ENCODE measurements at regions not wholly inside any gene's neighbourhood (a gene's known extent, or its start where the extent isn't known, plus 50 kb on each side); places are given as distances from the start of the nearest gene placed in this dataset.

DNA sequence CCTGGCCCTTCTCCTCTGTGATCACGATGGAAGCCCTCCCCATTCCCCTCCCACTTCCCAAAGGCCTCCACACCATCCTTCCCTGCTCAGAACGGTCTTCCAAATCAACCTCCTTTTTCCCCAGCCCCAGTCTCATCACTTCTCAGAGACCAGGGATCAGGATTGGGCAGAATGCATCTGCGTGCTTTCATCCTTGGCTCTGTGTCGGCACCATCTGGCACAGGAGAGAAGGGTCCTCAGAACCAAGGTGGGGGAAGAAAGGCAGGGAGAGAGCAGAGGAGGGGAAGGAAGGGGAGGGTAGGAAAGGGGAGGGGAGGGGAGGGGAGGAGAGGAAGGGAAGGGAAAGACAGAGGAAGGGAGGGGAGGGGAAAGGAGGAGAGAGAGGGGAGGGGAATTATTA, 52.4 kb upstream of the FICD start:
- WGBS, 2 experiments: 62 to 65% methylated on average over 4 of the region's 4 CpGs
- Histone ChIP-seq H3K4me3 (ENCODE audit: insufficient read depth, low read depth, low read length) (no peak overlapping the region), H3K27ac (ENCODE audit: insufficient read depth, low read depth, low read length, poor library complexity, severe bottlenecking) (no peak overlapping the region), H3K4me1 (ENCODE audit: control insufficient read depth, insufficient read depth, low read length) (no peaks in the 10 kb centered on the region), H3K36me3 (ENCODE audit: control insufficient read depth, insufficient read depth, low read length) (no peaks in the 10 kb centered on the region), H3K9me3 (ENCODE audit: control insufficient read depth, low read length) (no peaks in the 10 kb centered on the region), H3K27me3 (ENCODE audit: control insufficient read depth, insufficient read depth, low read length, poor library complexity, severe bottlenecking) (no peaks in the 10 kb centered on the region)

DNA sequence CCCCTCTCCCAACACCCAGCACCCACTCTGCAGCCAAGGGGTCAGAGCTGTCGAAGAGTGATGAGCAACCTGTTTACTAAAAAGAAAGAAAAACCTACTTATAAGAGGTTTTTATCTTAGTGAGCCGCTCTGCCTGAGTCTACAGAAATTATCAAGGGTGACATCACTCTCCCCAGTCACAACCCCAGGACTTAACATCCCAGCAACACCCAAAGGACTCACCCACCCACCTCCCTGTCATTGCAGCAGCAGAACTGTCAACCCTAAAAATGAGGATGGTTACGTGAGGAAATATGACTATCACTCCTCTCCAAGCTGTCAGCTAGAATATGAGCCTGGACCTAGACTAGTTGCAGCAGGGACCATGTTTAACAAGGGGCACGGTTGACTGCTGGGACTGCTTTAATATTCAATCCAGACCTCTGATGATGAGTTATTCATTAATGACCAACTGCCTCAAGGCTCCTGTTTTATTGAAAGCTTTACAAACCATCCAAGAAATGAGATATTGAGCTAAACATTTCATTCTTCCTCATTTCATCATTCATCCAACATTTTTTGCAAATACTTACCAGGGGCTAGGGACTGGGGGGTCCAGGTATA, 53.9 kb upstream of the FICD start:
- Histone ChIP-seq H3K27ac (ENCODE audit: insufficient read depth, low read depth, low read length, poor library complexity, severe bottlenecking) (no peak overlapping the region), H3K36me3 (ENCODE audit: control insufficient read depth, insufficient read depth, low read length) (no peaks in the 10 kb centered on the region), H3K4me1 (ENCODE audit: control insufficient read depth, insufficient read depth, low read length) (no peaks in the 10 kb centered on the region), H3K27me3 (ENCODE audit: control insufficient read depth, insufficient read depth, low read length, poor library complexity, severe bottlenecking) (no peaks in the 10 kb centered on the region), H3K9me3 (ENCODE audit: control insufficient read depth, low read length) (no peaks in the 10 kb centered on the region), H3K4me3 (ENCODE audit: insufficient read depth, low read depth, low read length) (no peak overlapping the region)
- 94 to 97% methylated on average over 4 of the region's 4 CpGs for WGBS, 2 experiments

DNA sequence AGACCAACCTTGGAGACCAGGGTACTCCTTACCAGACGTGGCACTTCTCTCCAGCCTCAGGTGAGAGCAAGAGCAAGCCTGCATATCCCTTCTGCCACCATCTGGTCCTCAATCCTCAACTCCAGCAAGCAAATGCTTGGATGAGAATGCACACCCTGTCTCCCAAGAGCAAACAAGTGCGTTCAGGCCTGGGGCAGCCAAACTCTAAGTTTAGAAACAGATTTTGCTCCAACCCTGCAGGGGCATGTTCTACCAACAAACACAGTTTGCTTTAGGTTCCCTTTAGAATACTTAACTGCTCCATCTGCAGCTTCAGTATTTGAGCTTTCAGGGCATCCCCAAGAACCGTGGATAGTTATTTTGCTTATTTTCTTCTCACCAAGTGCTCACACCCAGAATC, 55.9 kb upstream of the FICD start:
- Histone ChIP-seq H3K27ac (ENCODE audit: insufficient read depth, low read depth, low read length, poor library complexity, severe bottlenecking) (no peak overlapping the region), H3K4me1 (ENCODE audit: control insufficient read depth, insufficient read depth, low read length) (no peaks in the 10 kb centered on the region), H3K27me3 (ENCODE audit: control insufficient read depth, insufficient read depth, low read length, poor library complexity, severe bottlenecking) (no peaks in the 10 kb centered on the region), H3K4me3 (ENCODE audit: insufficient read depth, low read depth, low read length) (no peak overlapping the region), H3K36me3 (ENCODE audit: control insufficient read depth, insufficient read depth, low read length) (no peaks in the 10 kb centered on the region), H3K9me3 (ENCODE audit: control insufficient read depth, low read length) (no peaks in the 10 kb centered on the region)
- whole genome bisulfite sequencing, 2 experiments: 84 to 92% methylated on average over 3 of the region's 3 CpGs

DNA sequence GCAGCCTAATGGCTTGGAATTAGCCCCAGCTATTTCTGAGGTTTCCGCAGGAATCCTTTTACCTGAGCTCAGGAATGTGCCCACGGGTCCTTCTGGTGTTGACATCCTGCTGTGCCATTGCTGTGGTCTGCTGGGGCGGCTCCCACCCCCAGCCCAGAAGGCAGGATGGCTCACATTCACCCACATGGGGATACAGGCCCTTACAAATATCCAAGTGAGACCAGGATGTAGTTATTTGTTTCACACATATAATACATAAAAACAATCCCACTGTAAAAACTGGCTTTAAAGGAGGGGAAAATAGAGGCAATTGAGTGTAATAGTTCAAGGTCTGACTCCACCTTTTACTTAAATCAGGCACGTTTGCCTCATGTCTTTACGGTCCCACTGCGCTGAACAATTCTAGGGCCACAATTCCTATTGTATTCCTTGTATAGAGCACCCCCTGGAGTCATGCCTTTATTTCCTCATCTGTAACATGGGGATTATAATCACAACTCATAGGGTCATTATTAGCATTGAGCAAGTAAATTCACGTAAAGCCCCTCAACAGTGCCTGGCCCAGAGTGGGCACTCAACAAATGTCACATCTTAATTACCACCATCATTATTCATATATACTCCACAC, 57.2 kb upstream of the FICD start:
- Histone ChIP-seq H3K9me3 (ENCODE audit: control insufficient read depth, low read length) (no peaks in the 10 kb centered on the region), H3K4me1 (ENCODE audit: control insufficient read depth, insufficient read depth, low read length) (no peaks in the 10 kb centered on the region), H3K27ac (ENCODE audit: insufficient read depth, low read depth, low read length, poor library complexity, severe bottlenecking) (no peak overlapping the region), H3K4me3 (ENCODE audit: insufficient read depth, low read depth, low read length) (no peak overlapping the region), H3K36me3 (ENCODE audit: control insufficient read depth, insufficient read depth, low read length) (no peaks in the 10 kb centered on the region), H3K27me3 (ENCODE audit: control insufficient read depth, insufficient read depth, low read length, poor library complexity, severe bottlenecking) (no peaks in the 10 kb centered on the region)
- WGBS, 2 experiments: 61% methylated on average over 7 of the region's 7 CpGs

DNA sequence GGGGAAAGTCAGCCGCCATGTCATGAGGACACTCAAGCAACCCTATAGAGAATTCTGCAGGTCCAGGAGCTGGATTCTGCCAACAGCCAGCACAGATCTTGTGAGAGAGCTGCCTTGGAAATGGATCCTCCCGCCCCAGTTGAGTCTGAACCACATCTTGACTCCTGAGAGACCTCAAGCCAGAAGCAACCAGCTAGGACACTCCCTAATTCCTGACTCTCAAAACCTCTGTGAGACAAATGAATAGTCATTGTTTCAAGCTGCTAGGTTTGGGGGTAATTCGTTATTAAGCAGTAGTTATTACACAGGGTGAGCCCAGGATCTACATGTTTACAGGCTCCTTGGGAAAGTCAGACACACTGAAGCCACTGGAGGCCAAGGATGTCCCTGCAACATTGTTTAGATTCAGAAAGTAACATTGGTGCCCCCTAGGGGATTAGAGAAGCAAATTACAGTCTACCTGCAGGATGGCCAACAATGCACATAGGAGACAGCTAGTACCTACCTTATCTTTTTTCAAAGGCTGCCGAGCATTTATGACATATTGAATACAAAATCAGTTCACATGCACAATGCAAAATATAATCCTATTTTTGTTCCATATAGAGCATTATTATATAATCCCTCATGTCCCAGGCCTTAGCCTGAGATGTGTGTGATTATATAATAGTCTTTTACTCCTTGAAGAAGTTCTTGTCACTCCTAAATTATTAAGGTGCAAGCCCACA, 57.9 kb upstream of the FICD start:
- Histone ChIP-seq H3K27me3 (ENCODE audit: control insufficient read depth, insufficient read depth, low read length, poor library complexity, severe bottlenecking) (no peaks in the 10 kb centered on the region), H3K4me1 (ENCODE audit: control insufficient read depth, insufficient read depth, low read length) (no peaks in the 10 kb centered on the region), H3K4me3 (ENCODE audit: insufficient read depth, low read depth, low read length) (no peak overlapping the region), H3K9me3 (ENCODE audit: control insufficient read depth, low read length) (no peaks in the 10 kb centered on the region), H3K27ac (ENCODE audit: insufficient read depth, low read depth, low read length, poor library complexity, severe bottlenecking) (no peak overlapping the region), H3K36me3 (ENCODE audit: control insufficient read depth, insufficient read depth, low read length) (no peaks in the 10 kb centered on the region)
- WGBS, 2 experiments: 57% methylated on average over 4 of the region's 4 CpGs

DNA sequence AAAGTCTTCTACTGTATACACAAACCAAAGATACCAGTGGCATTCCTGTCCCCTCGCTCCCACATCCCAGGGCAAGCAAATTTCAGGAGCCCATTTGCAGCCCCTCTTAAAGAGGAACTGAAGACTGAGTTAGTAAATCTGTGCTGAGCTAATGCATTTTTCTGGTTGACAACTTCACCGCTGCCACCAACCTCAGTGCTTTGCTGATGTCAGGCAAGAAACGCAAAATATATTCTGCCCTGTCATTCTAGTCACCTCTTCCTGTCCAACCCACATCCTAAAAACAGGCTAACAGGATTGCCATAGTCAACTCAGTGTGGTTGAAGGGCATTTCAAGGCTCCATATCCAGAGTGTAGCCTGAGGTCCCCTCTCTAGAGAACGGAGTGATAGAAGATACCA, 59.4 kb upstream of the FICD start:
- H3K36me3 ChIP-seq (ENCODE audit: control insufficient read depth, insufficient read depth, low read length): no peaks in the 10 kb centered on the region
- no peaks in the 10 kb centered on the region for H3K27me3 ChIP-seq (ENCODE audit: control insufficient read depth, insufficient read depth, low read length, poor library complexity, severe bottlenecking)

DNA sequence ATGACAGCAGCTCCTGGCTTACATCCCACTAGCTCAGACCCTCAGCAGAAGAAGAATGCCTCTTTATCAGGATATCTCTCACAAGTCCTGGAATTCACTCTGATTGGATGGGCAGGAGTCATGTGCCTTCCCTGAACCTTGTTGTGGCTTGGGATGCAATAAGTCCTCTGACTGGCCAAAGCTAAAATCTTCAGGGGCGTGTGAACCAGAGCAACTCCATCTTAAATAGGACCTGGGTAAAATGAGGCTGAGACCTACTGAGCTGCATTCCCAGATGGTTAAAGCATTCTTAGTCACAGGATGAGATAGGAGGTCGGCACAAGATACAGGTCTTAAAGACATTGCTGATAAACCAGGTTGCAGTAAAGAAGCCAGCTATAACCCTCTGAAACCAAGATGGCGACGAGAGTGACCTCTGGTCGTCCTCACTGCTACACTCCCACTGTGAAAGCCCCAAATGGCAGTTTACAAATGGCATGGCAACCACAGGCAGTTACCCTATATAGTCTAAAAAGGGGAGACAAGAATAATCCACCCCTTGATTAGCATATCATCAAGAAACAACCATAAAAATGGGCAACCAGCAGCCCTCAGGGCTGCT, 60.4 kb upstream of the FICD start:
- no peak overlapping the region for H3K27ac ChIP-seq (ENCODE audit: insufficient read depth, low read depth, low read length, poor library complexity, severe bottlenecking)
- WGBS, 2 experiments: 91 to 95% methylated on average over 5 of the region's 5 CpGs
- no peaks in the 10 kb centered on the region for H3K36me3 ChIP-seq (ENCODE audit: control insufficient read depth, insufficient read depth, low read length)
- H3K4me1 ChIP-seq (ENCODE audit: control insufficient read depth, insufficient read depth, low read length): no peaks in the 10 kb centered on the region
- H3K27me3 ChIP-seq (ENCODE audit: control insufficient read depth, insufficient read depth, low read length, poor library complexity, severe bottlenecking): no peaks in the 10 kb centered on the region
- no peak overlapping the region for H3K4me3 ChIP-seq (ENCODE audit: insufficient read depth, low read depth, low read length)
- no peaks in the 10 kb centered on the region for H3K9me3 ChIP-seq (ENCODE audit: control insufficient read depth, low read length)

More for the DNA sequence above, 59.4 kb upstream of the FICD start:
- no peak overlapping the region for H3K27ac ChIP-seq (ENCODE audit: insufficient read depth, low read depth, low read length, poor library complexity, severe bottlenecking)
- 93 to 95% methylated on average over 4 of the region's 4 CpGs for WGBS, 2 experiments
- H3K9me3 ChIP-seq (ENCODE audit: control insufficient read depth, low read length): no peaks in the 10 kb centered on the region
- H3K4me3 ChIP-seq (ENCODE audit: insufficient read depth, low read depth, low read length): no peak overlapping the region
- no peaks in the 10 kb centered on the region for H3K4me1 ChIP-seq (ENCODE audit: control insufficient read depth, insufficient read depth, low read length)

DNA sequence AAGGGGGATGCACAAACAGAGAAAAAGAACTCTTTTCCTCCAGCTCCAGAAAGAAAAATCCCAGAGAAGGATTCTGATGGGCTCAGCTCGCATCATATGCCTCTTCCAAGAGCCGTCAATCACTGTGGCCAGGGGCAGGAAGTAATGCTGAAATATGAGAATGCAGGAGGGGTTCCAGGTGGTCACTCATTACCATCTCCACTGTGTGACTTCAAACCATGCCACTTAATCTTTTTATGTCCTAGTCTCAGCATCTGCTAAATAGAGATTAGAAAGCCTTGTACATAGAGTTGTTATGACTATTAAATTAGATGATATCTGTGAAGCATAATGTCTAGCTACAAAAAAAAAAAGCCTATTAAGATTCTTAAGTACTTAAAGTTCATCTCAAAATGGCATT, 65.6 kb upstream of the FICD start:
- Histone ChIP-seq H3K27ac (ENCODE audit: insufficient read depth, low read depth, low read length, poor library complexity, severe bottlenecking) (no peak overlapping the region), H3K36me3 (ENCODE audit: control insufficient read depth, insufficient read depth, low read length) (no peaks in the 10 kb centered on the region), H3K27me3 (ENCODE audit: control insufficient read depth, insufficient read depth, low read length, poor library complexity, severe bottlenecking) (no peaks in the 10 kb centered on the region), H3K4me1 (ENCODE audit: control insufficient read depth, insufficient read depth, low read length) (peaks cover 8% of the 10 kb centered on the region), H3K9me3 (ENCODE audit: control insufficient read depth, low read length) (no peaks in the 10 kb centered on the region), H3K4me3 (ENCODE audit: insufficient read depth, low read depth, low read length) (no peak overlapping the region)
- WGBS, 2 experiments: 83 to 100% methylated on average over 2 of the region's 2 CpGs

DNA sequence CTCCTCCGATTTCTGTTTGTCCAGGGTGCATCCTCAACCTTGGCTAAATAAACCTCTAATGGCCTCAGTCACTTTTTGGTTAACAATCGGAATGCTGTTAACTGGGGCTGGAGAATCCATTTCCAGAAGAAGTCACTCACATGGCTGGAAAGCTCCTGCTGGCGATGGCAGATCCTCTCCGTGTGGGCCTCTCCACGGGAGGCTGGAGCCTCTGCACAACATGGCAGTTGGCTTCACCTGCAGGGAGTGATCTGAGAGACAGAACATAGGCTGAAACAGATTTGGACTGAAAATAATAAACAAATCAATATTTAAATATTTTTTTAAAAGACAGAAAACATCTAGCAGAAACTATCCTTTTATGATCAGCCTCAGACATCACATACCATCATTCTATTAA, 66.8 kb upstream of the FICD start:
- H3K36me3 ChIP-seq (ENCODE audit: control insufficient read depth, insufficient read depth, low read length): no peaks in the 10 kb centered on the region
- WGBS, 2 experiments: 81 to 85% methylated on average over 5 of the region's 5 CpGs
- H3K4me3 ChIP-seq (ENCODE audit: insufficient read depth, low read depth, low read length): no peak overlapping the region
- no peaks in the 10 kb centered on the region for H3K27me3 ChIP-seq (ENCODE audit: control insufficient read depth, insufficient read depth, low read length, poor library complexity, severe bottlenecking)
- no peaks in the 10 kb centered on the region for H3K9me3 ChIP-seq (ENCODE audit: control insufficient read depth, low read length)
- no peak overlapping the region for H3K27ac ChIP-seq (ENCODE audit: insufficient read depth, low read depth, low read length, poor library complexity, severe bottlenecking)
- peaks cover 8% of the 10 kb centered on the region for H3K4me1 ChIP-seq (ENCODE audit: control insufficient read depth, insufficient read depth, low read length)

DNA sequence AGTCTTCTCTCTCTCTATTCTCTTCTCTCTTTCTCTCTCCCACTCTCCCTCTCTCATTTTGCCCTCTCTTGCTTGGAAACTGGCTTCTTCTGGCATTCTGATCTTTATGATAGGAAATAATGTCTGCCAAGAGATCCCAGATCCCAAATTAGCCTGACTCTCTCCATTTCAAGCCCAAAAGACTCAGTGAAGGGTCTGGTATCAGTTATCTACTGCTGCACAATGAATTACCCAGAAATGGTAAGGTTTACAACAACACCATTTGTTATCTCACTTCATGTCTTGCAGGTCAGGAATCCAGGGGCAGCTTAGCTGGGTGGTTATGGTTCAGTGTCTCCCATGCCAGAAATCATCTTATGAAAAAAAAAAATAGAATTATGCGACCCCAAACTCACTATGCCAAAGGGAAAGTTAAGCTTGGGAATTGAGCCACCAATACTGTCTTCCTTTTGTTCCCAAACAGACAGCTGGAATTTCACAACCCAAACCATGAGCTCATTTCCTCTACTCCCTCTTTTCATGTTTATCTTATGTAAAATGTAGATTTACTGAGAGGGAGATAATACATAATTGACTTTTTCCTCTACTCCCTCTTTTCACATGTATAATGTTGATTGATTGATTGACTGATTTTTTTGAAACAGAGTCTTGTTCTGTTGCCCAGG, 67.8 kb upstream of the FICD start:
- Histone ChIP-seq H3K27me3 (ENCODE audit: control insufficient read depth, insufficient read depth, low read length, poor library complexity, severe bottlenecking) (no peaks in the 10 kb centered on the region), H3K36me3 (ENCODE audit: control insufficient read depth, insufficient read depth, low read length) (no peaks in the 10 kb centered on the region), H3K4me1 (ENCODE audit: control insufficient read depth, insufficient read depth, low read length) (peaks cover 10% of the 10 kb centered on the region), H3K9me3 (ENCODE audit: control insufficient read depth, low read length) (no peaks in the 10 kb centered on the region), H3K4me3 (ENCODE audit: insufficient read depth, low read depth, low read length) (no peak overlapping the region), H3K27ac (ENCODE audit: insufficient read depth, low read depth, low read length, poor library complexity, severe bottlenecking) (no peak overlapping the region)
- whole genome bisulfite sequencing, 2 experiments: 94 to 100% methylated on average over 1 of the region's 1 CpG

All from ectodermal cell (in vitro differentiated cells).